ENCODE measurements at regions not wholly inside any gene's neighbourhood (a gene's known extent, or its start where the extent isn't known, plus 50 kb on each side); places are given as distances from the start of the nearest gene placed in this dataset.

DNA sequence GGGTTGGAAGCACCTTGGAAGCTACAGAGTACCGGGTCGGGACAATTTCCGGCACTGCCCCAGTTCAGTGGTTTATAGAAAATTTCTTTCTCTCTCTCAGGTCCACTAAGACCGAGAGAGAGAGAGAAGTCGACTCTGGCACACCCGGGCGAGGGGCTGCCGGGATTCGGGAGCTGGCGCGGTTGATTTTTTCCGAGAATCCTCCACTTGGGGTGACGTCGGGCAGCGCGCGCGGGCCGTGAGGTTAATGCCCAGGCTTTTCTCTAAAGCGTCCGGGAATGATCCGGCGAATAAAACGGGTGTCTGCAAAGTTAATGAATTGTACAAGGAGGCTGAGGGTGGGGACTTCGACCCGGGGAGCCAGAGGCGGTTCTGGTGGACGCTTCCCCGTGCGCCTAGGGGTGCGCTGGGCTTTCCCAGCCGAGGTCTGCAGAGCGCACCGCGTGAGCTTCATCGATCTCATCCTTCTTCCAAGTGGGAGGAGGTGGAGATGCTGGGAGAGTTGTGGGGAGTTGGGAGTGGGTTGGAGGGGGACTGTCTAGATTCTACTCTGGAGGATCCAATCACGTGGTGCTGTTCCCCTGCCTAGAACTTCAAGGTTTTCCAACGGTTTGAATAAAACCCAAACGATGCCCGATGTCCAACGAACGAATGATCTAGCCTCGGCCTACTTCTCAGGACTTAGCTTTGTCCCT lies 51.9 kb upstream of the TBX3 start:
- Histone ChIP-seq H3K4me3 (ENCODE audit: low read length) (no peak overlapping the region), H3K9ac (ENCODE audit: low read length) (no peak overlapping the region), H4K20me1 (ENCODE audit: insufficient read depth) (no peaks in the 10 kb centered on the region), H3K4me2 (ENCODE audit: low read length) (no peak overlapping the region), H3K36me3 (ENCODE audit: insufficient read depth, low read length) (no peaks in the 10 kb centered on the region), H3K9me3 (ENCODE audit: low read length) (peaks cover 7% of the 10 kb centered on the region), H3K27me3 (ENCODE audit: insufficient read depth, low read depth, low read length) (peaks cover 40% of the 10 kb centered on the region), H3K79me2 (replicated peaks; ENCODE audit: insufficient read depth, low read length) (no peaks in the 10 kb centered on the region), H3K9me2 (ENCODE audit: insufficient read depth, low read length) (no peaks in the 10 kb centered on the region), H3F3A (ENCODE audit: insufficient read depth, low read length, poor library complexity, severe bottlenecking) (no peaks in the 10 kb centered on the region), H3K27ac (ENCODE audit: low read length) (no peak overlapping the region), H2AFZ (ENCODE audit: low read depth, low read length) (no peak overlapping the region)
- TF ChIP-seq TAF1 (IDR thresholded peaks at IDR 0.05; ENCODE audit: low read depth) = no peak
- TF ChIP-seq EZH2 (IDR thresholded peaks at IDR 0.05; ENCODE audit: borderline replicate concordance, insufficient read depth, low read length, poor library complexity, severe bottlenecking) = no peak
- no peak for TF ChIP-seq POLR2AphosphoS5 (IDR thresholded peaks at IDR 0.05)
- TF ChIP-seq SMC3 (conservative IDR thresholded peaks at IDR 0.05; ENCODE audit: poor library complexity) = no peak
- no peak for TF ChIP-seq RAD21 (conservative IDR thresholded peaks at IDR 0.05)
- TF ChIP-seq EP300 (conservative IDR thresholded peaks at IDR 0.05; ENCODE audit: poor library complexity, severe bottlenecking) = no peak
- TF ChIP-seq MXI1 (conservative IDR thresholded peaks at IDR 0.05; ENCODE audit: poor library complexity, severe bottlenecking) = no peak
- TF ChIP-seq, protein P1, sequence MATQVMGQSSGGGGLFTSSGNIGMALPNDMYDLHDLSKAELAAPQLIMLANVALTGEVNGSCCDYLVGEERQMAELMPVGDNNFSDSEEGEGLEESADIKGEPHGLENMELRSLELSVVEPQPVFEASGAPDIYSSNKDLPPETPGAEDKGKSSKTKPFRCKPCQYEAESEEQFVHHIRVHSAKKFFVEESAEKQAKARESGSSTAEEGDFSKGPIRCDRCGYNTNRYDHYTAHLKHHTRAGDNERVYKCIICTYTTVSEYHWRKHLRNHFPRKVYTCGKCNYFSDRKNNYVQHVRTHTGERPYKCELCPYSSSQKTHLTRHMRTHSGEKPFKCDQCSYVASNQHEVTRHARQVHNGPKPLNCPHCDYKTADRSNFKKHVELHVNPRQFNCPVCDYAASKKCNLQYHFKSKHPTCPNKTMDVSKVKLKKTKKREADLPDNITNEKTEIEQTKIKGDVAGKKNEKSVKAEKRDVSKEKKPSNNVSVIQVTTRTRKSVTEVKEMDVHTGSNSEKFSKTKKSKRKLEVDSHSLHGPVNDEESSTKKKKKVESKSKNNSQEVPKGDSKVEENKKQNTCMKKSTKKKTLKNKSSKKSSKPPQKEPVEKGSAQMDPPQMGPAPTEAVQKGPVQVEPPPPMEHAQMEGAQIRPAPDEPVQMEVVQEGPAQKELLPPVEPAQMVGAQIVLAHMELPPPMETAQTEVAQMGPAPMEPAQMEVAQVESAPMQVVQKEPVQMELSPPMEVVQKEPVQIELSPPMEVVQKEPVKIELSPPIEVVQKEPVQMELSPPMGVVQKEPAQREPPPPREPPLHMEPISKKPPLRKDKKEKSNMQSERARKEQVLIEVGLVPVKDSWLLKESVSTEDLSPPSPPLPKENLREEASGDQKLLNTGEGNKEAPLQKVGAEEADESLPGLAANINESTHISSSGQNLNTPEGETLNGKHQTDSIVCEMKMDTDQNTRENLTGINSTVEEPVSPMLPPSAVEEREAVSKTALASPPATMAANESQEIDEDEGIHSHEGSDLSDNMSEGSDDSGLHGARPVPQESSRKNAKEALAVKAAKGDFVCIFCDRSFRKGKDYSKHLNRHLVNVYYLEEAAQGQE (IDR thresholded peaks at IDR 0.05; ENCODE audit: borderline replicate concordance) = no peak
- TF ChIP-seq, protein P2, sequence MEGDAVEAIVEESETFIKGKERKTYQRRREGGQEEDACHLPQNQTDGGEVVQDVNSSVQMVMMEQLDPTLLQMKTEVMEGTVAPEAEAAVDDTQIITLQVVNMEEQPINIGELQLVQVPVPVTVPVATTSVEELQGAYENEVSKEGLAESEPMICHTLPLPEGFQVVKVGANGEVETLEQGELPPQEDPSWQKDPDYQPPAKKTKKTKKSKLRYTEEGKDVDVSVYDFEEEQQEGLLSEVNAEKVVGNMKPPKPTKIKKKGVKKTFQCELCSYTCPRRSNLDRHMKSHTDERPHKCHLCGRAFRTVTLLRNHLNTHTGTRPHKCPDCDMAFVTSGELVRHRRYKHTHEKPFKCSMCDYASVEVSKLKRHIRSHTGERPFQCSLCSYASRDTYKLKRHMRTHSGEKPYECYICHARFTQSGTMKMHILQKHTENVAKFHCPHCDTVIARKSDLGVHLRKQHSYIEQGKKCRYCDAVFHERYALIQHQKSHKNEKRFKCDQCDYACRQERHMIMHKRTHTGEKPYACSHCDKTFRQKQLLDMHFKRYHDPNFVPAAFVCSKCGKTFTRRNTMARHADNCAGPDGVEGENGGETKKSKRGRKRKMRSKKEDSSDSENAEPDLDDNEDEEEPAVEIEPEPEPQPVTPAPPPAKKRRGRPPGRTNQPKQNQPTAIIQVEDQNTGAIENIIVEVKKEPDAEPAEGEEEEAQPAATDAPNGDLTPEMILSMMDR (IDR thresholded peaks at IDR 0.05; ENCODE audit: poor library complexity, severe bottlenecking) = no peak

DNA sequence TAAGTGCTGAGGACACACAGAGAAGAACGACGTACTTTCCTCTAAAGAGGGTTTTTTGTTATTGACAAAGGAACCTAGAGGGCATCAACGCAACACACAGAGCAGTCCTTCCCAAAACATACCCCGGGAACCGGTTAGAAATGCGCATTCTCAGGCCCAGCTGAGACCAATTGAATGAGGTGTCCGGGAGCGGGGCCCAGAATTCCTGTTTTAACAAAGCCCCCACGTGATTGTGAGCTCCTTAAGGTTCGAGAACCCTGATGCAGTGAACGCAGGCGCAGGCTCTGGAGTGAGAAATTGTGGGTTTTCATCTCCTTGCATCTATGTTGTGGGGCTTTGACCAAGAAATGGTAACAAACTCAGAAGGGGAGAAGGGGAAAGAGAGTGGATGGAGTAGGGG lies 51.0 kb upstream of the TBX3 start:
- Histone ChIP-seq H4K20me1 (ENCODE audit: insufficient read depth) (no peaks in the 10 kb centered on the region), H3K27me3 (ENCODE audit: insufficient read depth, low read depth, low read length) (peaks cover 40% of the 10 kb centered on the region), H3K9me2 (ENCODE audit: insufficient read depth, low read length) (no peaks in the 10 kb centered on the region), H3F3A (ENCODE audit: insufficient read depth, low read length, poor library complexity, severe bottlenecking) (no peaks in the 10 kb centered on the region), H3K36me3 (ENCODE audit: insufficient read depth, low read length) (no peaks in the 10 kb centered on the region), H3K9me3 (ENCODE audit: low read length) (peaks cover 7% of the 10 kb centered on the region), H3K27ac (ENCODE audit: low read length) (no peak overlapping the region), H3K79me2 (replicated peaks; ENCODE audit: insufficient read depth, low read length) (no peaks in the 10 kb centered on the region), H2AFZ (ENCODE audit: low read depth, low read length) (no peak overlapping the region), H3K4me3 (ENCODE audit: low read length) (no peak overlapping the region), H3K4me2 (ENCODE audit: low read length) (no peak overlapping the region), H3K9ac (ENCODE audit: low read length) (no peak overlapping the region)
- TF ChIP-seq TAF1 (IDR thresholded peaks at IDR 0.05; ENCODE audit: low read depth) (no peak), POLR2AphosphoS5 (IDR thresholded peaks at IDR 0.05) (no peak), RAD21 (conservative IDR thresholded peaks at IDR 0.05) (no peak), MXI1 (conservative IDR thresholded peaks at IDR 0.05; ENCODE audit: poor library complexity, severe bottlenecking) (no peak), EZH2 (IDR thresholded peaks at IDR 0.05; ENCODE audit: borderline replicate concordance, insufficient read depth, low read length, poor library complexity, severe bottlenecking) (no peak), SMC3 (conservative IDR thresholded peaks at IDR 0.05; ENCODE audit: poor library complexity) (no peak), EP300 (conservative IDR thresholded peaks at IDR 0.05; ENCODE audit: poor library complexity, severe bottlenecking) (no peak)
- TF ChIP-seq, protein P1 (IDR thresholded peaks at IDR 0.05; ENCODE audit: borderline replicate concordance) = no peak
- TF ChIP-seq, protein P2 (IDR thresholded peaks at IDR 0.05; ENCODE audit: poor library complexity, severe bottlenecking) = no peak
